ENCODE measurements at regions not wholly inside any gene's neighbourhood (a gene's known extent, or its start where the extent isn't known, plus 50 kb on each side); places are given as distances from the start of the nearest gene placed in this dataset.

DNA sequence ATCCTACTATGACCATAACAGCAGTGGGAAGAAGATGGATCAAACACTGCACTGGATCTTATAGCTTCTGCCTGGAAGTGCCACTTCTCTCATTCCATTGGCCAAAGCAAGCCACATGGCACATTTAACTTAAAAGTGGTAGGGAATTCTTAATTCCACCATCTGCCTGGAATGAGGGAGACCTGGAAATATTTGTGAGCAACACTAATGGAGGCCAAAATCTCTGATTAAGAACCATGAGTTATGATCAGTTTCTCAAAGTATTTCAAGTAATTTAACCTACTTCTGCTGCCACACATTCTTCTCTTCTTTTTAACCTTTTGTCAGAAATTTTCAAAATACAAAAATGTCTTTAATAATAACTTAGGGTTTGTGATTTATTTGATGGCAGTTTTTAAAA lies 154.0 kb upstream of the C1orf87 start:
- Histone ChIP-seq H3K4me3 (no peak overlapping the region), H3K9me3 (no peaks in the 10 kb centered on the region), H3K4me1 (peaks cover 0 to 6% (median 0%) of the 10 kb centered on the region in 4 donors), H3K36me3 (no peaks in the 10 kb centered on the region), H3K27me3 (no peaks in the 10 kb centered on the region), H3K27ac (no peak overlapping the region)
- DNase-seq (ENCODE audit: low spot score in 2 of 2): no peak
- TF ChIP-seq CTCF (IDR thresholded peaks at IDR 0.05) (no peak), POLR2A (IDR thresholded peaks at IDR 0.05) (no peak), EP300 (IDR thresholded peaks at IDR 0.05) (no peak)

GRCh38 chr1:60225486-60225885 lies 151.9 kb upstream of the C1orf87 start:
- H3K27ac ChIP-seq: no peak overlapping the region
- no peak overlapping the region for H3K4me3 ChIP-seq
- no peaks in the 10 kb centered on the region for H3K9me3 ChIP-seq
- WGBS, 2 donors: 79 to 85% methylated on average over 3 of the region's 3 CpGs
- TF ChIP-seq EP300 (IDR thresholded peaks at IDR 0.05): no peak
- no peak for TF ChIP-seq POLR2A (IDR thresholded peaks at IDR 0.05)
- no peak for TF ChIP-seq CTCF (IDR thresholded peaks at IDR 0.05)
- no peaks in the 10 kb centered on the region for H3K36me3 ChIP-seq
- no peaks in the 10 kb centered on the region for H3K27me3 ChIP-seq
- DNase-seq (ENCODE audit: low spot score in 2 of 2): no peak
- H3K4me1 ChIP-seq: peaks cover 0 to 6% (median 0%) of the 10 kb centered on the region in 4 donors

DNA sequence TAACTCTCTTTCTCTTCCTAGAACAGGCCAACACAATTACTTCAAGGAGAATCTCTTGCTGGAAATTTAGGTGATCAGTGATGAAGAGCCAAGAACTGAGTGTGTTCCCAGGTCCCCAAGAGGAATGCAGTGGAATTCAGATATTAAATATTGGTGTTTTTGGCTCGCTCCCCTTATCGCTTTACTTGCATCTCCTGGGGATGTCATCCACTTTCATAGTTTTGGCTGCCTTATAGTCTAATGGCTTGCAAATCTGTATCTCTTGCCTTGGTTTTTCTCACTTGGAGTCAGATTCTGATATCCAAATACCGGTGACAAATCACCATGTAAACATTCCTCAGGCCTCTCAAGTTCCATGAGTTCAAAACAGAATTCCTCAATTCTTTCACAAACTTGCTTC lies 151.0 kb upstream of the C1orf87 start:
- H3K27ac ChIP-seq: no peak overlapping the region
- no peak overlapping the region for H3K4me3 ChIP-seq
- TF ChIP-seq POLR2A (IDR thresholded peaks at IDR 0.05) (no peak), CTCF (IDR thresholded peaks at IDR 0.05) (no peak), EP300 (IDR thresholded peaks at IDR 0.05) (no peak)
- DNase-seq (ENCODE audit: low spot score in 2 of 2): no peak
- peaks cover 0 to 6% (median 0%) of the 10 kb centered on the region in 4 donors for H3K4me1 ChIP-seq
- H3K9me3 ChIP-seq: no peaks in the 10 kb centered on the region
- WGBS, 2 donors: 78 to 79% methylated on average over 3 of the region's 3 CpGs
- no peaks in the 10 kb centered on the region for H3K36me3 ChIP-seq
- no peaks in the 10 kb centered on the region for H3K27me3 ChIP-seq

DNA sequence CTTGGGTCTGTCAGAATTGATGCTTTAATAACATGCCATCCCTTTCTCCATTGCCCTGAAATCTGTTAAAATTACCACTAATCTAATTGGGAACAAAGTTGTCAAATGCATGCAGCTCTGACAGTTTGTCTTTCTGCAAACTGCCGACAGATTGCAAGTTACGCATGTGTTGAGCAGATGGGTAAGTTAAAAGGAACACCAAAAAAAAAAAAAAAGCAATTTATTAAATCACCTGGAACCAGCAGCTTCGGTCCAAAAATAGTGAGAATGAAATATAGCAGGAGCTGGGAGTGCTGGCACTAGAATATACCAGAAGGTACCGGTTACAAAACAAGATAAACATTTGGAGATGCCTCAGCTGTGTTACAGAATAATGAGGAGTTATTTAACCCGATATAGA lies 149.6 kb upstream of the C1orf87 start:
- 49 to 68% methylated on average over 5 of the region's 5 CpGs for WGBS, 2 donors
- Histone ChIP-seq H3K4me1 (peaks cover 0 to 6% (median 0%) of the 10 kb centered on the region in 4 donors), H3K27ac (no peak overlapping the region), H3K36me3 (no peaks in the 10 kb centered on the region), H3K9me3 (no peaks in the 10 kb centered on the region), H3K4me3 (no peak overlapping the region), H3K27me3 (no peaks in the 10 kb centered on the region)
- TF ChIP-seq CTCF (IDR thresholded peaks at IDR 0.05) (no peak), EP300 (IDR thresholded peaks at IDR 0.05) (no peak), POLR2A (IDR thresholded peaks at IDR 0.05) (no peak)
- no peak for DNase-seq (ENCODE audit: low spot score in 2 of 2)

GRCh38 chr1:60222360-60223115 lies 149.0 kb upstream of the C1orf87 start:
- WGBS, 2 donors: 73 to 80% methylated on average over 11 of the region's 11 CpGs
- H3K36me3 ChIP-seq: no peaks in the 10 kb centered on the region
- no peak overlapping the region for H3K4me3 ChIP-seq
- DNase-seq (ENCODE audit: low spot score in 2 of 2): no peak
- H3K27me3 ChIP-seq: no peaks in the 10 kb centered on the region
- H3K4me1 ChIP-seq: peaks cover 0 to 6% (median 0%) of the 10 kb centered on the region in 4 donors
- H3K27ac ChIP-seq: no peak overlapping the region
- TF ChIP-seq POLR2A (IDR thresholded peaks at IDR 0.05) (no peak), EP300 (IDR thresholded peaks at IDR 0.05) (no peak), CTCF (IDR thresholded peaks at IDR 0.05) (no peak)
- no peaks in the 10 kb centered on the region for H3K9me3 ChIP-seq

Measured in tibial nerve (tissue), 4 donors.